SK-MEL-5 (cell line): ENCODE measurements at regions not wholly inside any gene's neighbourhood (a gene's known extent, or its start where the extent isn't known, plus 50 kb on each side); places are given as distances from the start of the nearest gene placed in this dataset.
A peak's percentile ranks its signal among the peaks of the same experiment; 100 is the strongest.
"Not testable (repeated sequence)": the region's sequence is repeated elsewhere in the genome, so short reads cannot be mapped to it uniquely, and the experiment has no call there.

Experiments used
- DNase-seq: peaks from one replicate; pipeline ENCODE4 v3.0.0-alpha.2; 2016; ENCODE audit warnings: low read depth, low spot score
- in situ Hi-C: cut with HindIII; loops from 2 replicates; pipeline ENCODE4 v1.10.0; 2016; ENCODE audit warnings: low sequenced_read_pairs, high pct_unique_total_duplicates, low pct_unique_long_range_greater_than_20kb

DNA sequence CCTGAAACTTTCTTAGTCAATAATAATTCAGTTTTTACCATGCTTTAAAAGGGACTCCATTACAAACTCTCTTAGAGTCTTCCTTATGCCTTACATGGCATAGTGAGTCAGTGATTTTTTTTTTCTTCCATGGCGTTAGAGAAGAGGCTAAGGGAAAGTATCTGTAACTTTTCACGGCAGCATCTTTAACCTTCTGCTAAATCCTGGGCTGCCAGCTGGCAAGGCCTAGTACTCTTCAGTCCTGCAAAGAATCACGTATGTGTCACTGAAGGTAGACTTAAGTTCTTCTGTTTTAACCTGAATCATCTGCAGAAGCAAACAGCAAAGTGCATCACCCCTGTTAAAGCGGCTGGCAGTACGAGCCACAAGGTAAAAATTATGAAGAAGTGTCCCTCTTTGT is 286.3 kb upstream of the FN1 start:
- no peak for DNase-seq
- in situ Hi-C loops: no loop called here

- DNase-seq, in situ Hi-C loops: not testable (repeated sequence)
Observed at GRCh38 chr2:215721515-215721914, 285.6 kb upstream of the FN1 start.

- DNase-seq: no peak
- in situ Hi-C loops: no loop called here
Observed at GRCh38 chr2:215718890-215719289, 283.0 kb upstream of the FN1 start.

DNA sequence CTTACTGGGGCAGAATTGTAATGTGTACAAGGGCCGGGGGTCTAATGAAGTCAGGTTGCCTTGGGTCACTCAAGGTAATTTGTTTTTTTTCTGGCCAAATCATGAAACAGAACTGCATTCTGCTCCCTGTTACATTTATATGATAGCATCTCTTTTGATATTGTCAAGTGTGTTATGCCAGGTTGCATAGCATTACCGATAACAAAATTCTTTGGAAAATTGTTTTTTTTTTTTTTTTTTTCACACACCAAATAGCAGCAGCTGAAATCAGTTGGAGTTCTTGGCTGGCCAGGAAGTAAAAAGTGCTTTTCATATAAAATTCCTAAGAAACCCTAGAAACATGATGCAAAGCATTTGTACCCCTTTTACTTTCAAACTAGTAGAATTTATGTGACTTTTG is 282.6 kb upstream of the FN1 start:
- in situ Hi-C loops: no loop called here
- no peak for DNase-seq

DNA sequence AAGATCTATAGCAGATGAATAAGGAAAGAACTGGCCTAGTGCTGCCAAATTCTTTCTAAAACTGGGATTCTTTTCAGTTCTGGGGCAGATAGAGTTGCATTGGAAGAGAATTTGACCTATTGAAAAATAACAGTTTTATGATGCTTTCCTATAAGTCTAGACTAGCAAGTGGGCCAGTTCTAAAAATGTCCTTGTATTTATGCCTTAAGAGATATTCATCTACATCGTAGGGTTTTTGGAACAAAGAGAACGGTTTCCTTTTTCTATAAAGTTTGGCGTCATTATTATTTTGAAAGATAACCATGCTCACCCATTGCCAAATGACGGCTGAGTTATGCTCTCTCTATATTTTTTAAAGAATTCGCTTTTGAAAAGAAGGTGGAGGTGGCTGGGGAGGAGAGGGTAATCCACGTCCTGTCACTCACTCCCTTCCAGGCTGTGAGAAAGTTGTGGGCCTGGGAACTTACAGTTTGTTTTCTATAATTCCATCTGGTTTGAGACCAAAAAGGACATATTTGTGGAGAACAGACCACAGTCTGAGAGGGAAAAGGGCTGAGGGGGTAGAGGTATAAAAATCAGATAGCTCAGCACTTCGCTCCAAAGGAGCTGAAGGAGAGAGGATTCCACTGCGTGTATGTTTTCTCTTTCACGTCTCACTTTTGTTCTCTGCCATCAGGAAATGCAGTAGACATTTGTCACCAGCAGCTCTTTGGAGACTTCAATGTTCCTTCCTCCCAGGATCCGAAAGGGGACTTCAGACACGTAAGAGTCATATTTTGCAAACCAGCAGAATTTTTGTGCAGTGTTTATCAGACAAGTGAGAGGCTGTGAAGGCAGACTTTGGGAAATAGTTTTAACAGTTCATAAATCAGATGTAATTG is 281.9 kb upstream of the FN1 start:
- no peak for DNase-seq
- in situ Hi-C loops: no loop called here

DNA sequence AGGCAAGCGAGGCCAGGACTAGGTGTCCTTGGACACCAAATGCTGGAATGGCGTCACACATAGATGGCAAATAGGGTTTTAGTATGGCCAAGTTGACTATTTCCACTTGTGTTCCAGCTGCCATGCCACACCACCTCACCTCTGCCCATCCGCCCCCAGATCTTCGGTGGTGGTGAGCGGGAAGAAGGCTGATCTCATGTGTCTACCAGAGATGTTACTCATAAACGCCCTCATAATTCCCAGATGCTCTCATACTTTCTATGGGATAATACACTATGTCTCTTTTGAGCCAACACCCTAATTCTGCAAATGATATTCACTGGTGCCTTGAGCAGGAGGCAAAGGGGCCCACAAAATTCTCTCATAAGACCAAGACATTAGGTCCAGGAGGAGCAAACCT is 281.1 kb upstream of the FN1 start:
- in situ Hi-C loops: no loop called here
- DNase-seq: no peak

DNA sequence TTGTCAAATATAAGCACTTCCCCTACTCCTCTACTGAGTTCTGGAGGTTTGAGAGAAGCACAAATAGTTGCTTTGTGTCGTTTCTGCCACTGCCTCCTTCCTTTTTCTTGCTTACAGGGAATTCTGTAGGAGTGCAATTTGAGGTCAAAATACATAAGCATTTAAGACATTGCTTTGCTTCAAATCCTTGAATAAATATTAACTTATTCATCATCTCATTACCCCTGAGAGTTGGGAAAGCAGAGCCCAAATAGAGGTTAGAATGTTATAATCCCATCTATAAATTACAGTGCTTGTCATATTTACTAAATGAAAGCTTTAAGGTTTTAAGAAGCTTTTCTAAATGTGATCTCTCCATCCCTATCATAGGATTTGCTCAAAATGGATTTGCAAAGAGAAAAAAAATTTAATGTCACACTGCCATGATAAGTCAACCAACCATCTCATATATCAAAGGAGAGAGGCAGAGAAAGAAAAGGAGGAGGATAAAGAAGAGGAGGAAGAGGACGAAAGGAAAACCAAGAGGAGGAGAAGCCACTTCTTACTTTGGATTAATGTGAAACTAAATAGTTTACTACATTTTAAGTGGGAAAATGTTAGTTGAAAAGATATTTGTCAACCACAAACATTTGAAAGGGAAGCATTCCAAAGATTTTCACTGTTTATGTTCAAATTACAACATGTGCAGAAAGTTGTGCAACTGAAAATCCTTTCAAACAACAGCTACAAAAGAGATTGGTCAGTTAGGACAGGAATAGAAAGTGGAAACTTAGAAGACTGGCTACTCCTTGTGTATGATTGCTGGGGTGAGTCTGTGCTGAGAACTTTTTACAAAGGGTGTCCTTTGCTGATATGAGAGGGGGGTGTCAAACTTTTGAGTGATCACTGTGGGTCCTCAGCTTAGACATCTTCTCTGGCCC is 277.3 kb upstream of the FN1 start:
- in situ Hi-C loops: no loop called here
- DNase-seq: peak; percentile 11

GRCh38 chr2:215712219-215712868 is 276.5 kb upstream of the FN1 start:
- in situ Hi-C loops: no loop called here
- no peak for DNase-seq

GRCh38 chr2:215711471-215712034 is 275.7 kb upstream of the FN1 start:
- DNase-seq: no peak
- in situ Hi-C loops: no loop called here

DNA sequence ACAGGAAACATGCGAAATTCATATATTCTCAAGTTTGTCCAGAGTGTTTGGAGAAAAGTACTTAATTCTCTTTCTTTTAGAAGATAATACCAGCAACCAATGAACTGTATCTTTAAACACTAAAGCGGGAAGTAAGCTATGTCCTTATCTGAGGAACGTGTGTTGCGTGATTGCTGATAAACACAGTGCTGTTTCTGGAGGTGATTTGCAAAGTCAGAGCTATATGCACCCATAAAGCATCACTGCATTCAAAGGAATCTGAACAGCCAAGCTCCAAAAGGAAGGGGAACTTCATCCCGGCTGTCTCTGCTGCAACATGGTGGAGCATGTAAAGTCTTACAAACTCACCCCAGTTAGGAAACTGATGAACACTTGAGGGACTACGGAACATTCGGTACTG is 271.7 kb upstream of the FN1 start:
- DNase-seq: no peak
- in situ Hi-C loops: no loop called here

GRCh38 chr2:215705771-215706361 is 270.0 kb upstream of the FN1 start:
- in situ Hi-C loops: no loop called here
- no peak for DNase-seq

- DNase-seq: no peak
- in situ Hi-C loops: no loop called here
Observed at GRCh38 chr2:215705281-215705680, 269.4 kb upstream of the FN1 start.

- no peak for DNase-seq
- in situ Hi-C loops: no loop called here
Observed at GRCh38 chr2:215702116-215702902, 266.4 kb upstream of the FN1 start.

GRCh38 chr2:215699700-215700538 is 264.1 kb upstream of the FN1 start:
- in situ Hi-C loops: no loop called here
- no peak for DNase-seq

GRCh38 chr2:215699018-215699417 is 263.1 kb upstream of the FN1 start:
- no peak for DNase-seq
- in situ Hi-C loops: no loop called here

DNA sequence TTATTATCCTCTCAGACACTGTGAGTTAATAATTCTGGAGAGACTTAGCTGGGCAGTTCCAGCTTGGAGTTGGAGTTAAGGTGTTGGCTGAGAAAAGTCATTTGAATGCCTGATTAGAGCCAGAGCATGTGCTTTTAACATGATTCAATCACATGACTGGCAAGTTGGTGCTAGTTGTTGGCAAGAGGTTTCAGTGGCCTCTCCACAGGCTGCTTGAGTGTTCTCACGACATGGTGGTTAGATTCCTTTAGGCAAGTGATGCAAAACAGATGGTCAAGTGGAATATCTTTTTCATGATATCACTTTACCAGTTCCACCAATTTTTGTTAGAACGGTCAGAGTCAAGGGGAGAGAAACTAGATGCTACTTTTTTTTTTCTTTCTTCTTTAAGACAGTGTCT is 262.7 kb upstream of the FN1 start:
- peak; percentile 37 for DNase-seq
- in situ Hi-C loops: no loop called here
